ENCODE measurements at regions not wholly inside any gene's neighbourhood (a gene's known extent, or its start where the extent isn't known, plus 50 kb on each side); places are given as distances from the start of the nearest gene placed in this dataset.
"Not testable (repeated sequence)": the region's sequence is repeated elsewhere in the genome, so short reads cannot be mapped to it uniquely, and the experiment has no call there.

DNA sequence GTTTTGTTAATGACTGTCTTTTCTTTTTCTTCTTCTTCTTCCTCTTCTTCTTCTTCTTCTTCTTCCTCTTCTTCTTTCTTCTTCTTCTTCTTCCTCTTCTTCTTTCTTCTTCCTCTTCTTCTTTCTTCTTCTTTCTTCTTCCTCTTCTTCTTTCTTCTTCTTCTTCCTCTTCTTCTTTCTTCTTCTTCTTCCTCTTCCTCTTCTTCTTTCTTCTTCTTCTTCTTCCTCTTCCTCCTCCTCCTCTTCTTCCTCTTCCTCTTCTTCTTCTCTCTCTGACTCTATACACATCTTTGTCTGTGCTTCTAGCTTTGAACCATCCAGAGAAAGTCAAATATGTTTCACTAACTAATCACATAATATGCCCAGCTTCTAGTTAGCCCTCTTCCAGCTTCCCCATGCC, 214.7 kb downstream of the PLA2G4A start:
- TF ChIP-seq ZNF8 (CRISPR knock-in tag; IDR thresholded peaks at IDR 0.05); OSR1 (CRISPR knock-in tag; IDR thresholded peaks at IDR 0.05); TOX (CRISPR knock-in tag; IDR thresholded peaks at IDR 0.05; ENCODE audit: borderline replicate concordance); CREB5 (CRISPR knock-in tag; IDR thresholded peaks at IDR 0.05; ENCODE audit: low read depth); CSRNP3 (CRISPR knock-in tag; IDR thresholded peaks at IDR 0.05); TCF4 (CRISPR knock-in tag; IDR thresholded peaks at IDR 0.05; ENCODE audit: borderline replicate concordance); RARB (CRISPR knock-in tag; IDR thresholded peaks at IDR 0.05); ZNF565 (CRISPR knock-in tag; conservative IDR thresholded peaks at IDR 0.05; ENCODE audit: low read depth); ISL1 (CRISPR knock-in tag; IDR thresholded peaks at IDR 0.05); ZFP30 (CRISPR knock-in tag; IDR thresholded peaks at IDR 0.05): not testable (repeated sequence)
- TF ChIP-seq, protein P1, sequence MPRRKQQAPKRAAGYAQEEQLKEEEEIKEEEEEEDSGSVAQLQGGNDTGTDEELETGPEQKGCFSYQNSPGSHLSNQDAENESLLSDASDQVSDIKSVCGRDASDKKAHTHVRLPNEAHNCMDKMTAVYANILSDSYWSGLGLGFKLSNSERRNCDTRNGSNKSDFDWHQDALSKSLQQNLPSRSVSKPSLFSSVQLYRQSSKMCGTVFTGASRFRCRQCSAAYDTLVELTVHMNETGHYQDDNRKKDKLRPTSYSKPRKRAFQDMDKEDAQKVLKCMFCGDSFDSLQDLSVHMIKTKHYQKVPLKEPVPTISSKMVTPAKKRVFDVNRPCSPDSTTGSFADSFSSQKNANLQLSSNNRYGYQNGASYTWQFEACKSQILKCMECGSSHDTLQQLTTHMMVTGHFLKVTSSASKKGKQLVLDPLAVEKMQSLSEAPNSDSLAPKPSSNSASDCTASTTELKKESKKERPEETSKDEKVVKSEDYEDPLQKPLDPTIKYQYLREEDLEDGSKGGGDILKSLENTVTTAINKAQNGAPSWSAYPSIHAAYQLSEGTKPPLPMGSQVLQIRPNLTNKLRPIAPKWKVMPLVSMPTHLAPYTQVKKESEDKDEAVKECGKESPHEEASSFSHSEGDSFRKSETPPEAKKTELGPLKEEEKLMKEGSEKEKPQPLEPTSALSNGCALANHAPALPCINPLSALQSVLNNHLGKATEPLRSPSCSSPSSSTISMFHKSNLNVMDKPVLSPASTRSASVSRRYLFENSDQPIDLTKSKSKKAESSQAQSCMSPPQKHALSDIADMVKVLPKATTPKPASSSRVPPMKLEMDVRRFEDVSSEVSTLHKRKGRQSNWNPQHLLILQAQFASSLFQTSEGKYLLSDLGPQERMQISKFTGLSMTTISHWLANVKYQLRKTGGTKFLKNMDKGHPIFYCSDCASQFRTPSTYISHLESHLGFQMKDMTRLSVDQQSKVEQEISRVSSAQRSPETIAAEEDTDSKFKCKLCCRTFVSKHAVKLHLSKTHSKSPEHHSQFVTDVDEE (CRISPR knock-in tag; IDR thresholded peaks at IDR 0.05): not testable (repeated sequence)

Measured in SK-N-SH treated with all-trans-retinoic acid at 6 μM for 48 hours (cell line).